A673 (cell line): ENCODE measurements at regions not wholly inside any gene's neighbourhood (a gene's known extent, or its start where the extent isn't known, plus 50 kb on each side); places are given as distances from the start of the nearest gene placed in this dataset.

Source experiments
- BruUV-seq: library from RNA; stranded (reverse); fragments of 400-500 nt; replicated peaks from 2 replicates; lab custom pipeline; 2021; lab: Mats Ljungman, UMichigan
- CTCF ChIA-PET: fragments of 300-600 bp; sonication (Branson Sonifier 250); formaldehyde crosslinking; loops from one replicate; lab custom pipeline; 2022; ENCODE audit warnings: antibody characterized with exemption; lab: Charles Lee
- POLR2A ChIA-PET: fragments of 300-600 bp; sonication (Branson Sonifier 250); formaldehyde crosslinking; loops from one replicate; lab custom pipeline; 2022; ENCODE audit warnings: antibody characterized with exemption; ENCODE audit not compliant: low non-redundant PET; lab: Charles Lee
- DNase-seq: peaks from one replicate; pipeline ENCODE4 v3.0.0-alpha.2; 2015; ENCODE audit warnings: low spot score
- H3K27ac ChIP-seq: fragments of 200-600 bp; sonication (generic); 2 replicates; pipeline ENCODE4 v1.5.1; 2016; ENCODE audit warnings: mixed run types, low read depth, mild to moderate bottlenecking, mixed read lengths, antibody characterized with exemption, low read length; ENCODE audit not compliant: poor library complexity, severe bottlenecking
- H3K27me3 ChIP-seq: fragments of 200-600 bp; sonication (generic); replicated peaks from 2 replicates; pipeline ENCODE4 v1.6.1; 2017; ENCODE audit warnings: mixed run types, low read depth, mild to moderate bottlenecking, mixed read lengths, antibody characterized with exemption, low read length; ENCODE audit not compliant: insufficient read depth, poor library complexity
- H3K36me3 ChIP-seq: fragments of 200-600 bp; sonication (generic); 2 replicates; pipeline ENCODE4 v1.6.1; 2016; ENCODE audit warnings: mixed run types, mild to moderate bottlenecking, mixed read lengths, antibody characterized with exemption, low read length; ENCODE audit not compliant: insufficient read depth, poor library complexity, severe bottlenecking
- H3K4me1 ChIP-seq: fragments of 200-600 bp; sonication (generic); 2 replicates; pipeline ENCODE4 v1.6.1; 2017; ENCODE audit warnings: mixed run types, mild to moderate bottlenecking, mixed read lengths, antibody characterized with exemption, low read length; ENCODE audit not compliant: insufficient read depth, poor library complexity, severe bottlenecking
- H3K4me3 ChIP-seq: fragments of 200-600 bp; sonication (generic); 2 replicates; pipeline ENCODE4 v1.5.1; 2016; ENCODE audit warnings: low read depth, mixed run types, mild to moderate bottlenecking, mixed read lengths, low read length; ENCODE audit not compliant: poor library complexity, severe bottlenecking
- H3K9me3 ChIP-seq: fragments of 200-600 bp; sonication (generic); 2 replicates; pipeline ENCODE4 v1.6.1; 2016; ENCODE audit warnings: mixed run types, low read depth, mild to moderate bottlenecking, mixed read lengths, antibody characterized with exemption, low read length; ENCODE audit not compliant: poor library complexity, severe bottlenecking
- EZH2 ChIP-seq: fragments of 200-600 bp; sonication (generic); IDR thresholded peaks from 2 replicates; pipeline ENCODE4 v1.6.1; 2017; ENCODE audit warnings: borderline replicate concordance, low read depth, mild to moderate bottlenecking, mixed read lengths, antibody characterized with exemption, low read length; ENCODE audit not compliant: poor library complexity, severe bottlenecking
- intact Hi-C: fragments of 100-400 bp; cut with micrococcal nuclease; formaldehyde crosslinking; loops from one replicate; pipeline ENCODE4 v1.10.0; 2022; ENCODE audit not compliant: unreplicated experiment
- TF ChIP-seq, protein P1 (sequence below): fragments of 300-800, 200-600 bp; sonication (generic); conservative IDR thresholded peaks from 2 replicates; pipeline ENCODE4 v1.5.1; 2017; ENCODE audit warnings: low read depth, mild to moderate bottlenecking, antibody characterized with exemption, low read length, moderate library complexity, mixed read lengths

- Histone ChIP-seq H3K4me3 (no peak overlapping the region), H3K27ac (no peak overlapping the region), H3K4me1 (no peaks in the 10 kb centered on the region), H3K36me3 (no peaks in the 10 kb centered on the region), H3K9me3 (no peaks in the 10 kb centered on the region), H3K27me3 (no peaks in the 10 kb centered on the region)
- no TSS peak for BruUV-seq
- intact Hi-C loops: no loop called here
- ChIA-PET CTCF (no interaction called here), POLR2A (no interaction called here)
- DNase-seq: no peak
- TF ChIP-seq, protein P1, sequence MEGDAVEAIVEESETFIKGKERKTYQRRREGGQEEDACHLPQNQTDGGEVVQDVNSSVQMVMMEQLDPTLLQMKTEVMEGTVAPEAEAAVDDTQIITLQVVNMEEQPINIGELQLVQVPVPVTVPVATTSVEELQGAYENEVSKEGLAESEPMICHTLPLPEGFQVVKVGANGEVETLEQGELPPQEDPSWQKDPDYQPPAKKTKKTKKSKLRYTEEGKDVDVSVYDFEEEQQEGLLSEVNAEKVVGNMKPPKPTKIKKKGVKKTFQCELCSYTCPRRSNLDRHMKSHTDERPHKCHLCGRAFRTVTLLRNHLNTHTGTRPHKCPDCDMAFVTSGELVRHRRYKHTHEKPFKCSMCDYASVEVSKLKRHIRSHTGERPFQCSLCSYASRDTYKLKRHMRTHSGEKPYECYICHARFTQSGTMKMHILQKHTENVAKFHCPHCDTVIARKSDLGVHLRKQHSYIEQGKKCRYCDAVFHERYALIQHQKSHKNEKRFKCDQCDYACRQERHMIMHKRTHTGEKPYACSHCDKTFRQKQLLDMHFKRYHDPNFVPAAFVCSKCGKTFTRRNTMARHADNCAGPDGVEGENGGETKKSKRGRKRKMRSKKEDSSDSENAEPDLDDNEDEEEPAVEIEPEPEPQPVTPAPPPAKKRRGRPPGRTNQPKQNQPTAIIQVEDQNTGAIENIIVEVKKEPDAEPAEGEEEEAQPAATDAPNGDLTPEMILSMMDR: no peak
- no peak for TF ChIP-seq EZH2
Observed at GRCh38 chr9:117535973-117536372, 121.1 kb upstream of the ASTN2 start.

- no peaks in the 10 kb centered on the region for H3K4me1 ChIP-seq
- no peaks in the 10 kb centered on the region for H3K9me3 ChIP-seq
- no TSS peak for BruUV-seq
- H3K36me3 ChIP-seq: no peaks in the 10 kb centered on the region
- CTCF ChIA-PET: no interaction called here
- POLR2A ChIA-PET: no interaction called here
- no peak overlapping the region for H3K4me3 ChIP-seq
- no peaks in the 10 kb centered on the region for H3K27me3 ChIP-seq
- DNase-seq: no peak
- TF ChIP-seq EZH2: no peak
- TF ChIP-seq, protein P1: no peak
- no peak overlapping the region for H3K27ac ChIP-seq
- intact Hi-C loops: no loop called here
Observed at GRCh38 chr9:117535434-117535833, 120.6 kb upstream of the ASTN2 start.

DNA sequence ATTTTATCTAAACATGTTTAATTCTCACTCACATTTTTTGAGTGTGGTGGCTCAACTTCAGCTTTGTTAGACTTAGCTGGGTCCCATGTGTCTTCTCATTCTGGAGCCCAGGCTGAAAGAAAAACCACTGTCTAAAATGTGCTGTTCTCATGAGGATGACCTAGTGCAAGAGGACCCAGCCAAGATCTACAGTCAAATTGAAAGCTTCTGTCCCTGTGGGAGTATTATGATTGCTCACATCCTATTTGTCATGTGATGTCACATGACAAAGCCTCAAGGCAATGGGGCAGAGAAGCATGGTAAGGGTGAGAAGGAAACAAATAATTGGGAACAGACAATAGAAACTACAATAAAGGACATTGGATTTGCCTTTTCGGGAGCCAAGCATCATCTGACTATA, 113.4 kb upstream of the ASTN2 start:
- no peak for TF ChIP-seq EZH2
- TF ChIP-seq, protein P1: no peak
- H3K36me3 ChIP-seq: no peaks in the 10 kb centered on the region
- H3K9me3 ChIP-seq: no peaks in the 10 kb centered on the region
- POLR2A ChIA-PET: no interaction called here
- no TSS peak for BruUV-seq
- no peak overlapping the region for H3K4me3 ChIP-seq
- no peaks in the 10 kb centered on the region for H3K4me1 ChIP-seq
- CTCF ChIA-PET: no interaction called here
- intact Hi-C loops: no loop called here
- no peak overlapping the region for H3K27ac ChIP-seq
- no peak for DNase-seq
- H3K27me3 ChIP-seq: no peaks in the 10 kb centered on the region
